Fibroblast of peridontal ligament (primary cell): ENCODE measurements at regions not wholly inside any gene's neighbourhood (a gene's known extent, or its start where the extent isn't known, plus 50 kb on each side); places are given as distances from the start of the nearest gene placed in this dataset.

ENCODE experiments used
- DNase-seq: peaks from one replicate; pipeline ENCODE4 v3.0.0-alpha.2; 2010; ENCODE audit errors: extremely low read depth

DNA sequence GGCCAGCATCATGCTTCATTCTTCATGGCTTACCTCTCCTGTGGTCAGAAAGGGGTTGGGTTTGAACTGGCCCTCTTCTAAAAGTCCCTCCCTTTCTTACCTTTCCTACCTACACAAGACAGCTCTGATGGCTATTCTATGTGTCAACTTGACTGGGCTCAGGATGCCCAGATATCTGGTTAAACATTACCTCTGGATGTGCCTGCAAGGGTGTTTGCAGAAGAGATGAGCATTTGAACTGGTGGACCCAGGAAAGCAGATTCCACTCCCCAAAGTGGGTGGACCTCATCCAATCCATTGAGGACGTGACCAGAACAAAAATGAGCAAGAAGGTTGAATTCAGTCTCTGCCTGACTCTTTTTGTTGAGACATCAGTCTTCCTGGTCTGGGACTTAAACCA, 79.0 kb upstream of the TCF7L2 start:
- DNase-seq: no peak

DNA sequence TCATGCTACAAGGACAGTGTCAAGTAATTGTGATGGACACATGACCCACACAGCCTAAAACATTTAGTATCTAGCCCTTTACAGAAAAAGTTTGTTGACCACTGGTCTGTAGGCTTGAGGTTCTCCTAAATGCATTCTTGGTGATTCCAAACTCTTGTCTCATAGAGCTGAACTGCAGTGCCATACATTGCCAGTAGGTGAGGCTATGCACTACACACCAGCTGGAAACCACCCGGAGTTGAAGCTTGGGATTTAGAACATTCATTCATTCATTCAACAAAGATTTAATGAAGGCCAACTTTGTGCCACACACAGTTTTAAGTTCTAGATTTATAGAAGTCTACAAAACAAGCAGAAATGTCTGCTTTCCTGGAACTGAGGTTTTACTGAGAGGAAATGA, 77.3 kb upstream of the TCF7L2 start:
- DNase-seq: no peak

GRCh38 chr10:112873541-112873940, 76.5 kb upstream of the TCF7L2 start:
- DNase-seq: no peak

DNA sequence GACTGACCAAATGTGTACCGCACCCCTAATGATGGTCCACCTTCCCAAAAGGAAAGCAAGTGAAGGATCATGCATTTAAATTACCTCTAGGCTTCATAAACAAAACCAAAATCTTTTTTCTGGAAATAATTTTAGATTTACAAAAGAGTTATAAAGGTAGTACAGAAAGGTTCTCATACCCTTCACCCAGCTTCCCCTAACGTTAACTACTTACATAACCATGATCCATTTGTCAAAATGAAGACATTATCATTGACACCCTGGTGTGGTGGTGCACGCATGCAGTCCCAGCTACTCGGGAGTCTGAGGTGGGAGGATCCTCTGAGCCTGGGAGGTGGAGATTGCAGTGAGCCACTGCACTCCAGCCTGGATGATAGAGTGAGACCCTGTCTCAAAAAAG, 75.1 kb upstream of the TCF7L2 start:
- no peak for DNase-seq

DNA sequence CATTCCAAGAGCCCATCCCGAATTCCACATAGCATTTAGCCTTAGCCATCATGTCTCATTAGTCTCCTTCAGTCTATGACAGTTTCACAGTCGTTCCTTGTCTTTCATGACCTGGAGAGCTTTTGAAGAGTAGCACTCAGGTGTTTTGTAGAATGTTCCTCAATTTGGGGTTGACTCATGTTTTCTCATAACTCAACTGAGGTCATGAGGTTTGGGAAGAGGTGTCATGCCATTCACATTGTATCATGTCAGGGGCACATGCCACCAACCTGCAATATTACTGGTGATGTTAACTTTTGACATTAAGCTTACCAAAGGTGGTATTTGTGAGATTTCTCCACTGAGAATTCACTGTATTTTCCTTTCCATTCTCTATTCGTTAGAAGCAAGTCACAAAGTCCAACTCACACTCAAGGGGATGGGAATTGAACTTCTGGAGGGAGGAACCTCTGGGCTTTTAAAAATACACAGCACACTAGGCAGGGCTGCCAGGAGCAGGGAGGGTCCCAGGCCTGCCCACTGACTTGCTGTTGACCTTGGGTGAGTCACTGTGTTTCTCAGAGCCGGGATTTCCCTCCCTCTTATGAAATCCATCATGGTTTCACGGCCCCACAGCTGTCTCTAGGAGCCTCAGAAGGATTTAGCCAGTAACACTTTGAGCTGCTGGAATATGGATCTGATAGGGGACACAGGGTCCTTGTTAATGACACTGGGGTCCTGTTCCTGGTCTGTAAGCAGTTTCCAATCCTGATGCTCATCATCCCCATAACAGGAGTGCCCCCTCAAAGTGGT, 74.4 kb upstream of the TCF7L2 start:
- DNase-seq: peak; percentile 82

- DNase-seq: no peak
Measured at GRCh38 chr10:112880633-112881530, 69.2 kb upstream of the TCF7L2 start.

DNA sequence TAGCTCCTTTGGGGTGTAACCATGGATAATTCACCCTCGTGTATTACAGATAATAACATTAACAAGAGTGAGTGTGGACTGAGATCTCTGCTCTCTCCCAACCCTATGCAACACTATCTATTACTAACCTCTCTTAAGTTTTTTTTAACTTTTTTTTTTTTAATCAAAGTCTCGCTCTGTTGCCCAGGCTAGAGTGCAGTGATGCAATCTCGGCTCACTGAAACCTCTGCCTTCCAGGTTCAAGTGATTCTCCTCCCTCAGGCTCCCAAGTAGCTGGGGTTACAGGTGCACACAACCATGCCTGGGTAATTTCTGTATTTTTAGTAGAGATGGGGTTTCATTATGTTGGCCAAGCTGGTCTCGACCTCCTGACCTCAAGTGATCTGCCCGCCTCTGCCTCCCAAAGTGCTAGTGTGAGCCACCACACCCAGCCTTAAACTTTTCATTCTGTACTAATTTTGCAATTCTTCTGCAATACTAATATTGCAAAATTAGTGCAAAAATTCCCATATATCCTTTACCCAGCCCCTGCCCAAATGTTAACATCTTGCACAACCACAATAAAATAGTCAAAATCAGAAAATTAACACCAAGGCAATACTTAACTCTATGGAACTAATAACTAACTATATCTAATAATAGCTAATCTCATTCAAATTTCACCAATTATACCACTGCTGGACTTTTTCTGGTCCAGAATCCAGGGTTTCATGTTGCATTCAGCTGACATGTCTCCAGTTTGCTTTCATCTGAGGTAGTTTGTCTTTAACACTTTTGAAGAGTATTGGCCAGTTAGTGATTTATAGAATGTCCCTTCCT, 66.5 kb upstream of the TCF7L2 start:
- no peak for DNase-seq

DNA sequence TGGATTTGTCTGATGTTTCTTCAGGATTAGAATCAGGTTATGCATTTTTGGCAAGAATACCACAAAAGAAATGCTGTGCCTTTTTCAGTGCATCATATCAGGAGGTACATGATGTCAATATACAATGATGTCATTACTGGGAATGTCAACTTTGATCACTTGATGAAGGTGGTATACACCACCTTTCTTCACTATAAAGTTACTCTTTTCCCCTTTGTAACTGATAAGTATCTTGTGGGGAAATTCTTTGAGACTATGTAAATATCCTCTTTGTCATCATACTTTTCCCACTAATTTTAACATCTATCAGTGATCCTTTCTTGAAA, 65.9 kb upstream of the TCF7L2 start:
- DNase-seq: no peak

DNA sequence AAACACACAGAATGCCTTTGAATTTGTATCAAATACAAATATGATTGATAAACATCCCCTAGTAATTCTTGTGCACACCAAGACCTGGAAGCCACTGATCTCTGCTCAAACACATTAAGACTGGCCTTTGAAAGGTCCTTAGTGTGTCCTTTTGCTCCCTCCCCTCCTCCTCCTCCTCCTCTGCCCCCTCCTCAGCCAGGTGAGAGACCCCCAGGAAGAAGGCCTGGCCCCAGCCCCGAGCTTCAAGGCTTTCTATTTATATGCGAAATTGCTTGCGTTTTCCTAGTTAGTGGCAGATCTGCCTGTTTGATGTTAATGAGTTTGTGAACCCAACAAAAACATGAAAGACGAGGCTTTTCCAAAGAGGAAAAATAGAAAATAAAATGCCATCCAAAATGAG, 63.6 kb upstream of the TCF7L2 start:
- DNase-seq: no peak

DNA sequence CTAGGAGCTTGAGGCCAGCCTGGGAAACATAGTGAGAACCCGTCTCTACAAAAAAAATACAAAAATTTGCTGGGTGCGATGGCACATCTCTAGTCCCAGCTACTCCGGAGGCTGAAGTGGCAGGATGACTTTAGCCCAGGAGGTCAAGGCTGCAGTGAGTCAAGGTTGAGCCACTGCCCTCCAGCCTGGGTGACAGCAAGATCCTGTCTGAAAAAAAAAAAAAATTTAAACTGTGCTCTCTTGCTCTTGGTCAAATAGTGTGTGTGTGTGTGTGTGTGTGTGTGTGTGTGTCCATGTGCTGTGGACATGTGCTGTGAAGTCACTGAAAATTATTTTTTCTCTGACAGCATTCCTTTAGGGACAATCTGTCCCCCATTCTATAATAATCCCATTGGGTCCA, 62.1 kb upstream of the TCF7L2 start:
- no peak for DNase-seq

- DNase-seq: no peak
Measured at GRCh38 chr10:112895292-112895691, 54.8 kb upstream of the TCF7L2 start.

GRCh38 chr10:112896273-112896672, 53.8 kb upstream of the TCF7L2 start:
- no peak for DNase-seq

- DNase-seq: peak; percentile 45
Measured at GRCh38 chr10:112896722-112897121, 53.3 kb upstream of the TCF7L2 start.

DNA sequence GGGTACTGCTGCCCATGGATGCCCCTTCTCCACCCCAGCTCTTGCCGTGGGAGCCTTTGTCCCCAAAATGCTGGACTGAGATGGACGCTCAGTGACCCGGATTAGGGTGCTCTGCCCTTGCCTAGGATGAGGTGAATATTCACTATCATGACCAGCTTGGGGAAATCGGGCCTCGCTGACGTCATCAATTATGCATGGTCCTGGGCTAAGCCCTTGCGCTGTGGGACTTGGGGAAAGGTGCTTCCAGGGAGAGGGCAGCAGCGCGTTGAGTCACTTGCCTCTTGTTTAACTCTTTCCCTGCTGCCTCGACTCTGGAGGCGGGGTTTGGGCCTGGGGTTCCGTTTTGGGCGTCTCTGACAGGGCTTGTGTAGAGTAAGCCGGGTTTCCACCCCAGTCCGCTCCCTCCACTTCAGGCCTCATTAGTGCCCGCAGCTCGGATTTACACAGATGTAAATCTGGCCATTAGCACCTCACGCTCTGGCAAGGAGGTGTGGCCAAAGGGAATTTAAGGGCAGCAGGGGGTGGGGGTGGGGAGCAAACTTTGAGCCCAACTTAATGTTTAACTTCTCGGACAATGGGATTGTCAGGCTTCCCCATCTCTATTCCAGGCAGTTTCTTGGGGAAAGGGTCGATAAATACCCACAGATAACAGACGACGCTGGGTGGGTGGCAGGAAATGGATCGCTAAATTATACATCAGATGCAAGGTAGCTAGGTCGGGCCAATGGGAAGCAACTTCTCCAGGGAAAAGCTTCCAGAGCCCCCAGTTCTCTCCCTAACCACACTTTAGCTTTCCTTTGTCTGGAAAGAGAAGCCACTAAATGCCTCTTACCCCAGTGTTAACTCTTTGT, 51.3 kb upstream of the TCF7L2 start:
- peak; percentile 58 for DNase-seq

DNA sequence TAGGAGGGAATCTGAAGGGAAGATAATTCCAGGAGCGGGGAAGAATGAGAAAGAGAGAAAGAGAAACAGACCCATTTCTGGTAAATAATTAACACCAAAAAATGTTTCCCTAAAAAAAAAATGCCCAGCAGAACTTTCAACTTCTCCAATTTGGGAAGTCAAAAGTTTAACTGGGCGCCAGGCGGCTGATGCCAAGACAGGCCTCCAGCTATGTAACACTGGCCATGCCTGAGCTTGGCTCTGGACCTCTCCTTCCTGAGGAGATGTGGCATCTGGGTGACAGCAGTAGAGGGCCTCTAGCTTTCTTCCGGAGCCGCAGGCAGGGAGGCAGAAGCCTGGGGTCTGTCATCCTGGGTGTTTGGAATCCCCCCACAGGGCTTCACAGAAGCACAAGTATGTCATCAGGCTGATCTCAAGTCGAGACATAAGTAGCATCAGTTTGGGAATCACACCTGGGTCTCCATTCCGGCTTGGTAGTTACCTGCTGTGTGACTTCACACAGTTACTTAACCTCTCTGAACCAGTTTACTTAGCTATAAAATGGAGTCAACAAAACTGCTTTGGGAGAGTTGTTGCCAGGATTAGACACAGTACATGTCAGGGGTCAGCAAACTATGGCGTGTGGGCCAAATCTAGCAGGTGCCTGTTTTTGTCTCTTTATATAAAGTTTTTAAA, 50.5 kb upstream of the TCF7L2 start:
- DNase-seq: no peak
